K562 (cell line): ENCODE measurements at regions not wholly inside any gene's neighbourhood (a gene's known extent, or its start where the extent isn't known, plus 50 kb on each side); places are given as distances from the start of the nearest gene placed in this dataset.

Source experiments
- ATAC-seq: fragments of 200-7000 bp; cut with Tn5 transposase; 3 replicates; pipeline ENCODE4 v1.9.1; 2020; ENCODE audit warnings: moderate library complexity
- BruUV-seq: library from RNA; stranded (reverse); fragments of 400-500 nt; replicated peaks from 2 replicates; lab custom pipeline; 2021; lab: Mats Ljungman, UMichigan
- CTCF ChIA-PET: fragments of 300-600 bp; formaldehyde crosslinking; extraction: SDS; loops from one replicate; lab custom pipeline; 2021; ENCODE audit warnings: low intra/inter-chr PET ratio; lab: Yijun Ruan, JAX
- POLR2A ChIA-PET: fragments of 300-600, 350-650 bp; sonication (Branson Sonifier 250); formaldehyde crosslinking; extraction: SDS; loops from one replicate; lab custom pipeline; 2021; ENCODE audit warnings: antibody characterized with exemption, inconsistent platforms; lab: Yijun Ruan, JAX
- DNase-seq, 4 experiments: peaks; one replicate each; pipeline versions ENCODE4 v3.0.0 to v3.0.0-alpha.2; 2011 to 2018; ENCODE audit warnings: low spot score in 3 of 4, mixed read lengths in 3 of 4; ENCODE audit errors: extremely low read depth in 1 of 4
- FAIRE-seq: peaks from 2 replicates; lab custom pipeline; 2011; peaks lifted over from hg19 to GRCh38; lab: Jason Lieb, UNC
- H2AFZ ChIP-seq: 2 replicates; pipeline ENCODE4 v1.6.0; 2011; ENCODE audit warnings: low read depth, low read length, control low read depth, inconsistent platforms
- H3K27ac ChIP-seq: fragments of 200-600 bp; 3 replicates; pipeline ENCODE4 v1.8.0; 2011; ENCODE audit warnings: low read depth, mild to moderate bottlenecking, control low read depth, inconsistent platforms, low read length, moderate library complexity, mixed read lengths; ENCODE audit errors: extremely low read depth
- H3K27me3 ChIP-seq, 2 experiments: fragments of 300-600 bp in 1 of 2; 2 replicates in 1 of 2; 3 replicates in 1 of 2; pipeline versions ENCODE4 v1.6.0 to v1.8.0; 2011; ENCODE audit warnings: inconsistent platforms in 2 of 2, low read length in 2 of 2, mild to moderate bottlenecking in 1 of 2, mixed read lengths in 1 of 2, moderate library complexity in 1 of 2; ENCODE audit not compliant: control insufficient read depth in 2 of 2, insufficient read depth in 2 of 2
- H3K36me3 ChIP-seq: fragments of 300-600 bp; 3 replicates; pipeline ENCODE4 v1.8.0; 2011; ENCODE audit warnings: mild to moderate bottlenecking, low read length, inconsistent platforms; ENCODE audit not compliant: control insufficient read depth, insufficient read depth
- H3K4me1 ChIP-seq, 2 experiments: fragments of 200-600 bp in 1 of 2; replicated peaks in 1 of 2; 2 replicates in 1 of 2; 3 replicates in 1 of 2; pipeline versions ENCODE4 v1.5.1 to v1.8.0; 2011; ENCODE audit warnings: inconsistent platforms in 2 of 2, low read length in 2 of 2, mild to moderate bottlenecking in 1 of 2, mixed read lengths in 1 of 2, moderate library complexity in 1 of 2; ENCODE audit not compliant: control insufficient read depth in 2 of 2, insufficient read depth in 2 of 2
- H3K4me2 ChIP-seq: 2 replicates; pipeline ENCODE4 v1.6.1; 2011; ENCODE audit warnings: low read length, control low read depth, inconsistent platforms, mixed read lengths; ENCODE audit not compliant: insufficient read depth
- H3K4me3 ChIP-seq: fragments of 200-600 bp; sonication (generic), shearing (Covaris generic); 2 replicates; pipeline ENCODE4 v1.5.1; 2016; ENCODE audit warnings: control low read depth, inconsistent platforms
- H3K79me2 ChIP-seq: fragments of 200-600 bp; 3 replicates; pipeline ENCODE4 v1.8.0; 2011; ENCODE audit warnings: low read length, inconsistent platforms; ENCODE audit not compliant: control insufficient read depth, insufficient read depth
- H3K9ac ChIP-seq, 2 experiments: 2 replicates each; pipeline versions ENCODE4 v1.6.0 to v1.6.1; 2011; ENCODE audit warnings: low read depth in 2 of 2, low read length in 2 of 2, control low read depth in 1 of 2, inconsistent platforms in 1 of 2, mild to moderate bottlenecking in 1 of 2, mixed read lengths in 1 of 2; ENCODE audit not compliant: insufficient read depth in 1 of 2
- H3K9me1 ChIP-seq: one replicate; pipeline ENCODE4 v1.6.0; 2011; ENCODE audit warnings: inconsistent platforms, mild to moderate bottlenecking, low read length, moderate library complexity; ENCODE audit not compliant: control insufficient read depth, insufficient read depth
- H3K9me3 ChIP-seq: replicated peaks from 2 replicates; pipeline ENCODE4 v1.5.1; 2011; ENCODE audit warnings: low read depth, low read length, inconsistent platforms; ENCODE audit not compliant: control insufficient read depth, insufficient read depth
- H4K20me1 ChIP-seq: replicated peaks from 2 replicates; pipeline ENCODE4 v1.6.1; 2011; ENCODE audit warnings: low read length, inconsistent platforms, mixed read lengths; ENCODE audit not compliant: control insufficient read depth, insufficient read depth
- CTCF ChIP-seq, 3 experiments: IDR thresholded peaks in 2 of 3; conservative IDR thresholded peaks in 1 of 3; 2 replicates each; pipeline ENCODE4 v1.5.1; 2011 to 2012; ENCODE audit warnings: low read length in 3 of 3, mild to moderate bottlenecking in 3 of 3, control low read depth in 2 of 3, improper control_type of control experiment in 1 of 3, inconsistent platforms in 1 of 3, low read depth in 1 of 3, mixed read lengths in 1 of 3, moderate library complexity in 1 of 3; ENCODE audit not compliant: insufficient read depth in 2 of 3
- KLF16 ChIP-seq: IDR thresholded peaks from 2 replicates; pipeline ENCODE4 v1.6.1; 2016; ENCODE audit warnings: antibody characterized with exemption
- RAD21 ChIP-seq, 2 experiments: fragments of 250-450 bp in 1 of 2; fragments of 450-650 bp in 1 of 2; sonication (Bioruptor Pico) in 1 of 2; formaldehyde crosslinking in 1 of 2; IDR thresholded peaks in 1 of 2; conservative IDR thresholded peaks in 1 of 2; 2 replicates each; pipeline versions ENCODE4 v1.4.0 to v1.8.0; 2020 to 2022; ENCODE audit warnings: mild to moderate bottlenecking in 2 of 2, moderate library complexity in 1 of 2
- SMC3 ChIP-seq: conservative IDR thresholded peaks from 2 replicates; pipeline ENCODE4 v1.6.1; 2011; ENCODE audit warnings: low read depth, low read length, improper control_type of control experiment; ENCODE audit not compliant: insufficient read depth
- ZNF3 ChIP-seq: fragments of 250-450 bp; sonication (Bioruptor Pico); IDR thresholded peaks from 2 replicates; pipeline ENCODE4 v1.5.0; 2021; ENCODE audit warnings: mild to moderate bottlenecking, moderate library complexity
- ZNF431 ChIP-seq: sonication (generic); formaldehyde crosslinking; IDR thresholded peaks from 2 replicates; pipeline ENCODE4 v1.8.0; 2022; ENCODE audit warnings: mild to moderate bottlenecking, missing genetic modification reagents
- WGBS: fragments of 100-300 bp; shearing (Covaris generic); methylation state at CpG from one replicate; pipeline ENCODE4 v1.1.6; 2016; ENCODE audit warnings: low coverage, mixed read lengths; ENCODE audit not compliant: insufficient coverage; ENCODE audit errors: missing lambda C conversion rate; 5-methylcytosine and 5-hydroxymethylcytosine counted together
- in situ Hi-C: fragments of 300-500 bp; cut with MboI; formaldehyde crosslinking; loops from 4 replicates; pipeline ENCODE4 v1.15.0; 2018; ENCODE audit warnings: inconsistent platforms, mixed read lengths
- intact Hi-C: fragments of 100-400 bp; cut with micrococcal nuclease; formaldehyde crosslinking; loops from 2 replicates; pipeline ENCODE4 v1.14.2; 2022

DNA sequence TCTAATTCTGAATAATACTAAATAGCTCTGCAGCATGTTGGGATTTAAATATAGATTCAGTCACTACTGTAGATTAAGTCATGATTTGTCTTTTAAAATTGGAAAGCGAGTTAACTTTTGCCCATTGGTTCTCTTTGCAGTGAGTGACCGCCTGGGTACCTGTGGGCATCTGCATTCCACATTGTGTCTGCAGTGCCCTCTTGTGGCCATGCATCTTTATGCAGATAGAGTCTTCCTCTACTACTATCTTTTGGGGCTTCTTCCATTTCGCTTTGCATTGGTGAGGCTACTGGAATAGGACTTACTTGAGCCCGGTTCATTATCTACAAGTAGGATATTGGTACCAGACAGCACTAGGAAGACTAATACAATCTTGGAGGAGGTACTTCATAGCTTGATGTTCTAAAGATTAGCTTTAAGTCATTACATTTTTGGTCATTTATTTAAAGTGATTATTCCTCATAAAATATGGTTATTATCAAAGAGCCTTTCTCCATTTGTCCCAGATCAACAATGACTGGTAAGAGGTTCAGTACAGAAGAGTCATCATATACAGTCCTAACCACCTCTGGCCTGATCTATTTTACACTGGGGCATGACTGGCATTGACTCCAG, 203.0 kb downstream of the SOCS6 start:
- no peak overlapping the region for H3K27ac ChIP-seq
- in situ Hi-C loops = no loop called here
- H3K79me2 ChIP-seq = no peaks in the 10 kb centered on the region
- DNase-seq (peak; percentile 30 to 57 (median 44)), ATAC-seq (peak; percentile 88), FAIRE-seq (peak; percentile 35)
- H3K4me3 ChIP-seq = no peak overlapping the region
- BruUV-seq = no TSS peak
- H4K20me1 ChIP-seq = no peaks in the 10 kb centered on the region
- H3K36me3 ChIP-seq = no peaks in the 10 kb centered on the region
- no peaks in the 10 kb centered on the region for H3K27me3 ChIP-seq
- intact Hi-C loops = loop anchor here (10.0 kb wide), 1 partner anchor 1293 kb away; no protein-coding TSS in a partner anchor
- H3K9ac ChIP-seq = no peak overlapping the region
- TF ChIP-seq ZNF431 (CRISPR knock-in tag) = no peak
- no peak for TF ChIP-seq ZNF3 (CRISPR knock-in tag)
- peak; percentile 30; the same call in 1 of the 2 replicates for TF ChIP-seq SMC3
- peak; percentile 14 to 56; a peak in 2 of 4 replicates for TF ChIP-seq RAD21 (CRISPR knock-in tag; conservative IDR thresholded peaks at IDR 0.05 in 1 of 2, IDR thresholded peaks at IDR 0.05 in 1 of 2)
- TF ChIP-seq CTCF (IDR thresholded peaks at IDR 0.05 in 2 of 3, conservative IDR thresholded peaks at IDR 0.05 in 1 of 3; ENCODE audit: insufficient read depth in 2 of 3, low read depth in 1 of 3, low read length in 3 of 3) = peak; percentile 64 to 69 (median 67)
- TF ChIP-seq KLF16 = 0 out of 2 replicates have a peak, but pooled peaks have one; percentile 12
- H3K9me1 ChIP-seq = no peaks in the 10 kb centered on the region
- no peaks in the 10 kb centered on the region for H3K9me3 ChIP-seq
- WGBS = 0% methylated on average over 4 of the region's 4 CpGs
- H3K4me1 ChIP-seq = no peaks in the 10 kb centered on the region
- no peak overlapping the region for H3K4me2 ChIP-seq
- CTCF ChIA-PET = interaction anchor here (0.6 kb wide), 1 partner anchor 38 kb away, joined by 4 read pairs; no protein-coding TSS in a partner anchor
- POLR2A ChIA-PET = no interaction called here
- H2AFZ ChIP-seq = no peak overlapping the region
